NB4 (cell line): ENCODE measurements at regions not wholly inside any gene's neighbourhood (a gene's known extent, or its start where the extent isn't known, plus 50 kb on each side); places are given as distances from the start of the nearest gene placed in this dataset.

Experiments used
- DNase-seq: peaks from one replicate; pipeline ENCODE4 v3.0.0; 2010; ENCODE audit warnings: low read depth
- H3K4me3 ChIP-seq: one replicate; pipeline ENCODE4 v1.5.1; 2011; ENCODE audit warnings: mild to moderate bottlenecking, low read depth, low read length, moderate library complexity
- CTCF ChIP-seq: IDR thresholded peaks from one replicate; pipeline ENCODE4 v1.5.1; 2012; ENCODE audit warnings: low read depth, low read length
- MAX ChIP-seq: IDR thresholded peaks from 2 replicates; pipeline ENCODE4 v1.6.1; 2011; ENCODE audit warnings: low read depth, low read length
- MYC ChIP-seq: IDR thresholded peaks from 2 replicates; pipeline ENCODE4 v1.6.1; 2011; ENCODE audit warnings: low read depth, low read length
- POLR2A ChIP-seq: IDR thresholded peaks from 2 replicates; pipeline ENCODE4 v1.6.1; 2011; ENCODE audit warnings: mild to moderate bottlenecking; ENCODE audit not compliant: insufficient read length; ENCODE audit errors: extremely low read depth

DNA sequence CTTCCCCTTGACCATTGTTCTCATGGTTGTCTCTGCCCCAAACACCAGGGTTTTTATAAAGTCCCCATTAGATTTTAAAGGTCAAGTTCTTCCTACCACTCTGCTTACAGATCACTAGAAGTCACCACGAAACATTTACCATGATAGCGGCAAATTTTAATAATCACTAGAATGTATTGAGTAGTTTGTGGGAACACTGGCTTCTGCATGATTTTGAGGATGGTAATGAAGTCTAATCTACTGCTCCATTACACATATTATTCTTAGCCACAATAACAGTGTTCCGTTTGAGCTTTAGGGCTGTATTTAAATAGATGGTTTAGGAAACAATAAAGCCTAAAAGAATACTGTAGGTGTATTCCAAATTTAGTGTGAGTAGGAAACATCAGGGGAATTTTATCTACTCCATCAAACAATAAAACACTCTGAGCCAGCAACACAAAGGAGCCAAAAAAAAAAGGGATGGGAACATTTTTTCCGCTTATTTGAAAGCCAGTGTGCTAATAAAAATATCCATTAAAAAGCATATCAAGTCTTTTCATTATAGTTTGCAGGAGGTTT, 49.7 kb downstream of the KLF12 start:
- no peak overlapping the region for H3K4me3 ChIP-seq
- no peak for DNase-seq
- TF ChIP-seq MAX (no peak), CTCF (no peak), MYC (no peak), POLR2A (no peak)

DNA sequence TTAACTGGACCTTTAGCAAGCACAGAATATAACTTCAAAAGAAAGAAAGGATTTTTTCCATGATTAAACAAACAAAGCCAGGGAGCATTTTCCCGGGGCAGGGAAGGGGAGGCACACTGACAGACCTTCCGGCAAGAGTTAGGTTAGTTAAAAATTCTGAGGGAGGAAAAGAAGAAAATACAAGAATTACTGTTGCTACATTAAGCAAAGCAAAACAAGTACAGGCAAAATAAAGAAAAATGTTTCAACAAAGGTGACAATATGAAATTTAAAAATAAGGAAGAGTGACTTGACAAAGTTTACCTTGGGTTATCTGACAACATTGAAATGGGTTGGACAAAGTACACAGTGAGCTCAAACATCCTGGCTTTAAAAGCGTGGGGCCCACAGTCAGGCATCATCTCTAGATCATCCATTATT, 51.5 kb downstream of the KLF12 start:
- H3K4me3 ChIP-seq: no peak overlapping the region
- DNase-seq: no peak
- no peak for TF ChIP-seq CTCF
- no peak for TF ChIP-seq MAX
- TF ChIP-seq POLR2A: no peak
- no peak for TF ChIP-seq MYC

DNA sequence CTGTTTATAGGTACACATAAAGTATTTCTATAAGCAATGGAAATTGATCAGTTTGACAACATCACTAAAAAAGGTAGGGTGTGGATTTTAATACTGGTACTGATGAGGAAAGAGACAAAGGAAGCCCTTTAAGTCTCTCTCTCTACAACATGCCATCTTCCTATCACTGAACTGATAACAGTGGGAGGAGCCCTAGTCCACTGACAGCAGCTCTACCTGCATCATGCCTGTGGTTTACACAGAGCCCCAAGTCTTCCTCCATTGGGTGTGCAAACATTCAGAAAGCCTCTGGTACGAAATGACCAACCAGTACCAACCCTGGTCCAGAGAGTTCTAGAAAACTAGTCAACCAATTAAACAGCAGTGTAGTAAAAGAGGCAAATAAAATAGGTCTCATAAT, 53.4 kb downstream of the KLF12 start:
- no peak for DNase-seq
- TF ChIP-seq MYC: no peak
- TF ChIP-seq MAX: no peak
- no peak for TF ChIP-seq CTCF
- H3K4me3 ChIP-seq: no peak overlapping the region

DNA sequence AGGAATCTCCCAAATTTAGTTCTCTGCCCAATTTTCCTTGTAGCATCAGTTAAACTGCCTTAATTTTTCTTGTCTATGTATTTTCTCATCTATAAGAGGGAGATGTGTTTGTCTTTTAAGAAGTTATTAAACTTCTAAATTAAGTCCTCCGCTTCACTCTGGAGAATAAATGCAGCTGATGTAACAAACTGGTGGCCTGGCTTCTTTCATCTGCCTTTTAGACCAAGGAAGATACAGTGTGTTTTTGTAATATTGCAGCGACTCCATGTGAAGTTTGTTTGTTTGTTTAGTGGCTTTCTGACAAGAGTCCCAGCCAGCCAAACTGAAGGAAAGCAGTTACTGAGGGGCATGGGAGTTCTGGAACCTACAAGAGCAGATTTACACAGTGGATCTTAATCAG, 56.4 kb downstream of the KLF12 start:
- no peak overlapping the region for H3K4me3 ChIP-seq
- no peak for DNase-seq
- no peak for TF ChIP-seq MYC
- no peak for TF ChIP-seq MAX
- no peak for TF ChIP-seq POLR2A
- TF ChIP-seq CTCF: no peak

- DNase-seq: no peak
Measured at GRCh38 chr13:74077375-74077774, 56.8 kb downstream of the KLF12 start.

More at GRCh38 chr13:74077375-74077774, 56.8 kb downstream of the KLF12 start:
- H3K4me3 ChIP-seq: no peak overlapping the region
- no peak for TF ChIP-seq MYC
- TF ChIP-seq CTCF: no peak
- no peak for TF ChIP-seq MAX
- no peak for TF ChIP-seq POLR2A
